Small intestine (tissue), 7 donors: ENCODE measurements at regions not wholly inside any gene's neighbourhood (a gene's known extent, or its start where the extent isn't known, plus 50 kb on each side); places are given as distances from the start of the nearest gene placed in this dataset.

Experiments used
- DNase-seq, 2 donors: peaks; one replicate each; pipeline versions ENCODE4 v3.0.0 to v3.0.0-alpha.2; 2013
- FAIRE-seq: peaks from 2 replicates; lab custom pipeline; 2012; peaks lifted over from hg19 to GRCh38; lab: Jason Lieb, UNC
- H3K27ac ChIP-seq, 3 donors: one replicate each; pipeline ENCODE4 v1.5.1; 2013; ENCODE audit warnings: low read length in 2 of 3, mild to moderate bottlenecking in 2 of 3, control low read depth in 1 of 3, inconsistent platforms in 1 of 3, low read depth in 1 of 3, moderate library complexity in 1 of 3
- H3K27me3 ChIP-seq, 3 donors: one replicate each; pipeline ENCODE4 v1.6.1; 2013; ENCODE audit warnings: low read length in 3 of 3, inconsistent platforms in 1 of 3; ENCODE audit not compliant: control insufficient read depth in 3 of 3, insufficient read depth in 3 of 3
- H3K36me3 ChIP-seq, 3 donors: one replicate each; pipeline ENCODE4 v1.6.1; 2013; ENCODE audit warnings: low read length in 3 of 3, inconsistent platforms in 1 of 3, low read depth in 1 of 3, mild to moderate bottlenecking in 1 of 3, moderate library complexity in 1 of 3; ENCODE audit not compliant: control insufficient read depth in 3 of 3, insufficient read depth in 2 of 3
- H3K4me1 ChIP-seq, 3 donors: one replicate each; pipeline ENCODE4 v1.6.1; 2013; ENCODE audit warnings: low read length in 2 of 3, inconsistent platforms in 1 of 3, low read depth in 1 of 3, mild to moderate bottlenecking in 1 of 3, moderate library complexity in 1 of 3; ENCODE audit not compliant: control insufficient read depth in 3 of 3, insufficient read depth in 2 of 3
- H3K4me3 ChIP-seq, 3 donors: one replicate each; pipeline ENCODE4 v1.5.1; 2013; ENCODE audit warnings: low read length in 3 of 3, control low read depth in 1 of 3, inconsistent platforms in 1 of 3, low read depth in 1 of 3, mild to moderate bottlenecking in 1 of 3, moderate library complexity in 1 of 3
- H3K9me3 ChIP-seq, 2 donors: one replicate each; pipeline ENCODE4 v1.6.1; 2013; ENCODE audit warnings: low read depth in 1 of 2, low read length in 1 of 2; ENCODE audit not compliant: control insufficient read depth in 2 of 2, insufficient read depth in 1 of 2
- WGBS, 3 donors: extraction: QIAGEN DNeasy Blood & Tissue Kit; methylation state at CpG; one replicate each; pipeline ENCODE4 v1.1.7; 2013; 5-methylcytosine and 5-hydroxymethylcytosine counted together
- donor health status: healthy with polysubstance abuse.
- donor health status: control.
- donor health status: control.
- donor health status: Bipolar disorder and iron deficiency.
- donor health status: healthy.

DNA sequence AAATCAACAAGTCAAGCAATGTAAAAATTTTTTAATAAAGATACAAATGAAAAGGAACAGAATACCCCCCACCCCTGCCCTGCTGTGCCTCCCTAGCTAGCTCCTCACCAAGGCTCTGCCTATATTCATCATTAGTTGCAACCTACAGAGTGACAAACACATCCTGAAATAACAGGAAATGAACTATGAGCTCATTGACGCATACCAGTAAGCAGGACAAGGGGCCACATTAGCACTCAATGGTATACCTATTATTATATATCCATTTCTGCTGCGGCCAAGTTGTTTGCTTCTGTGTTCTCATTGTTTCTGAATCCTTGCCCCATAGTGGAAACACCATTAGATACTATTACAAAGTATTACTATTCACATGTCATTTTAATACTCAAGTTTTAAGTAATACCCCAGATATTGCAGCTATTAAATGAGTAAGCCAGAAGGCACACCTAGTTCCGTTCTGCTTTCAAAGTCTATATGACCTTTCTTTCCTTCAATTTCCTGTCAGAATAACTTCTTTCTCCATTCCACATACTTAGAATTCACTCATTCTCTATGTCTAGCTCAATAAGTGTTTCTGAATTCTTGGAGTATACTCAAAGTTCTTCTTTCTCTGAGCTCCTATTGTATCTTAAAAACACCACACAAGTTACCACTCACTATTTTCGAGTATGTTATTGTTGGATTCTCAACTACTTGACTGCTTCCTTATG is 1214.9 kb downstream of the PLA2G4A start:
- FAIRE-seq = no peak
- Histone ChIP-seq H3K36me3 (no peaks in the 10 kb centered on the region), H3K27ac (no peak overlapping the region), H3K4me1 (no peaks in the 10 kb centered on the region), H3K9me3 (no peaks in the 10 kb centered on the region), H3K4me3 (no peak overlapping the region), H3K27me3 (no peaks in the 10 kb centered on the region)
- WGBS, 3 donors = 67 to 72% (median 69%) methylated on average over 4 of the region's 4 CpGs
- no peak for DNase-seq

- FAIRE-seq = peak; percentile 87
- no peak for DNase-seq
- H3K36me3 ChIP-seq = no peaks in the 10 kb centered on the region
- H3K4me1 ChIP-seq = no peaks in the 10 kb centered on the region
- H3K4me3 ChIP-seq = no peak overlapping the region
- no peak overlapping the region for H3K27ac ChIP-seq
- H3K9me3 ChIP-seq = no peaks in the 10 kb centered on the region
- H3K27me3 ChIP-seq = no peaks in the 10 kb centered on the region
Observed at GRCh38 chr1:188050250-188050649, 1221.5 kb downstream of the PLA2G4A start.

DNA sequence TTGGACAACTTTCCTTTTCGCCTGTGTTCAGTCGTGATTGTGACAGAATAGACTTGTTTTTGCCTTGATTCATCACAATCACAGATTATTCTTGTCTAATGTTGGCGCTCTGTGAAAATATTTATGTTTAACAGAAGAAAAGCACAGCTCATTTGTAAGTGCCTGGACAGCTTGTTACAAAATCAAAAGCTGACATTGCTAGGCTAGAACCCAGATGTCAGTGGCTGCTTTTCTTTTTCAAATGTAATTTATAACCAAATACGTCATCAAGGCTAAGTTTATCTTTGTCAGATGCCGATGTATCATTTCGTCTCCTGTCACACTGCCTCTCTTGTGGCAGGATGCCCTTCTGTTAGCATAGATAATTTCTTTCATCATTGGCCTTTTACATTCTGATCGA is 1227.3 kb downstream of the PLA2G4A start:
- DNase-seq (no peak), FAIRE-seq (no peak)
- no peaks in the 10 kb centered on the region for H3K9me3 ChIP-seq
- H3K4me3 ChIP-seq = no peak overlapping the region
- no peaks in the 10 kb centered on the region for H3K27me3 ChIP-seq
- H3K4me1 ChIP-seq = no peaks in the 10 kb centered on the region
- no peak overlapping the region for H3K27ac ChIP-seq
- H3K36me3 ChIP-seq = no peaks in the 10 kb centered on the region
- 54 to 69% (median 63%) methylated on average over 7 of the region's 7 CpGs for WGBS, 3 donors

GRCh38 chr1:188058801-188059200 is 1230.1 kb downstream of the PLA2G4A start:
- no peak overlapping the region for H3K4me3 ChIP-seq
- no peaks in the 10 kb centered on the region for H3K4me1 ChIP-seq
- H3K27ac ChIP-seq = no peak overlapping the region
- no peaks in the 10 kb centered on the region for H3K36me3 ChIP-seq
- H3K27me3 ChIP-seq = no peaks in the 10 kb centered on the region
- FAIRE-seq = no peak
- 68 to 72% (median 70%) methylated on average over 1 of the region's 1 CpG for WGBS, 3 donors
- no peaks in the 10 kb centered on the region for H3K9me3 ChIP-seq
- no peak for DNase-seq

GRCh38 chr1:188061881-188062280 is 1233.1 kb downstream of the PLA2G4A start:
- Histone ChIP-seq H3K27ac (no peak overlapping the region), H3K36me3 (no peaks in the 10 kb centered on the region), H3K4me3 (no peak overlapping the region), H3K27me3 (no peaks in the 10 kb centered on the region), H3K4me1 (no peaks in the 10 kb centered on the region), H3K9me3 (peaks cover 0 to 3% of the 10 kb centered on the region in 2 donors)
- no peak for FAIRE-seq
- DNase-seq = no peak

DNA sequence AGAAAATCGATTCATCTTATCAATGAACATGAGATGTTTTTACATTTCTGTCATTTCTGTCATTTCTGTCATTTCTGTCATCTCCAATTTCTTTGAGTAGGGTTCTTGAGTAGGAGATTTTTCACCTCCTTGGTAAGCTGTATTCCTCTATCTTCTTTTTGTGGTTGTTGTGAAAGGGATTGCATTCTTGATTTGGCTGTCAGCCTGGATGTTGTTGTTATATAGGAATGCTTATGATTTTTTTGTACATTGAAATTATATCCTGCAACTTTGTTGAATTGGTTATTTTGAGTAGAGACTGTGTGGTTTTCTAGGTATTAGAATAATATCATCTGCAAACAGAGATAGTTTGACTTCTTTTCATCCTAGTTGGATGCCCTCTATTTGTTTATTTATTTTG is 1233.7 kb downstream of the PLA2G4A start:
- no peak for FAIRE-seq
- peaks cover 0 to 3% of the 10 kb centered on the region in 2 donors for H3K9me3 ChIP-seq
- WGBS, 3 donors = 58 to 84% (median 78%) methylated on average over 1 of the region's 1 CpG
- no peak overlapping the region for H3K4me3 ChIP-seq
- H3K27me3 ChIP-seq = no peaks in the 10 kb centered on the region
- no peaks in the 10 kb centered on the region for H3K36me3 ChIP-seq
- no peak for DNase-seq
- H3K4me1 ChIP-seq = no peaks in the 10 kb centered on the region
- H3K27ac ChIP-seq = no peak overlapping the region

GRCh38 chr1:188065917-188066316 is 1237.2 kb downstream of the PLA2G4A start:
- Histone ChIP-seq H3K36me3 (no peaks in the 10 kb centered on the region), H3K27me3 (no peaks in the 10 kb centered on the region), H3K9me3 (peaks cover 0 to 5% of the 10 kb centered on the region in 2 donors), H3K4me1 (no peaks in the 10 kb centered on the region), H3K27ac (no peak overlapping the region), H3K4me3 (no peak overlapping the region)
- 61 to 83% (median 63%) methylated on average over 1 of the region's 1 CpG for WGBS, 3 donors
- DNase-seq (no peak), FAIRE-seq (no peak)

- Histone ChIP-seq H3K27me3 (no peaks in the 10 kb centered on the region), H3K36me3 (no peaks in the 10 kb centered on the region), H3K4me1 (no peaks in the 10 kb centered on the region), H3K9me3 (peaks cover 0 to 16% of the 10 kb centered on the region in 2 donors), H3K4me3 (no peak overlapping the region), H3K27ac (no peak overlapping the region)
- FAIRE-seq = no peak
- no peak for DNase-seq
- WGBS, 3 donors = 49 to 90% (median 75%) methylated on average over 1 of the region's 1 CpG
Observed at GRCh38 chr1:188070848-188071247, 1242.1 kb downstream of the PLA2G4A start.

DNA sequence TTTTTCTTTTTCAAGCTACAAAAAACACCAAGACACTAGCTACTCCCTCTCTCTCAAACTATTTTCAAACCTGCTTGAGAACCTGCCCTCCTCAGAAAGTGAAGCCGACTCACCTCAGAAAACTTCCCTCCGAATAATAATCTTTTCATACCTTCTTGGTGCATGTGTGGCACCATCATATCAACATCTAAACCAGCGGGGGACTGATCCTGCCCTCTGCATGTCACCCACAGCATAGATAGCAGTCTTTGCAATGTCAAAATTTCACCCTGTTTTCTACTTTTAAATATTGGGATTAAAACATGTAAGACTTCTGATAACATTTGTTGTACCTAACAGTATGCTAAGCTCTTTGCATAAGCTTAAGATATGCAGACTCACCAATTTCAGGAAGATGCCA is 1260.3 kb downstream of the PLA2G4A start:
- no peak overlapping the region for H3K27ac ChIP-seq
- no peak for FAIRE-seq
- WGBS, 3 donors = 46 to 57% (median 55%) methylated on average over 3 of the region's 3 CpGs

More for the DNA sequence above, 1260.3 kb downstream of the PLA2G4A start:
- no peaks in the 10 kb centered on the region for H3K9me3 ChIP-seq
- no peaks in the 10 kb centered on the region for H3K36me3 ChIP-seq
- H3K27me3 ChIP-seq = no peaks in the 10 kb centered on the region
- no peak overlapping the region for H3K4me3 ChIP-seq
- no peaks in the 10 kb centered on the region for H3K4me1 ChIP-seq
- DNase-seq = no peak
